RCC 7860 (cell line): ENCODE measurements at regions not wholly inside any gene's neighbourhood (a gene's known extent, or its start where the extent isn't known, plus 50 kb on each side); places are given as distances from the start of the nearest gene placed in this dataset.

Source experiments
- DNase-seq: peaks from one replicate; pipeline ENCODE4 v3.0.0-alpha.2; 2015; ENCODE audit warnings: low spot score
- FAIRE-seq: peaks from 2 replicates; lab custom pipeline; 2012; peaks lifted over from hg19 to GRCh38; lab: Jason Lieb, UNC

DNA sequence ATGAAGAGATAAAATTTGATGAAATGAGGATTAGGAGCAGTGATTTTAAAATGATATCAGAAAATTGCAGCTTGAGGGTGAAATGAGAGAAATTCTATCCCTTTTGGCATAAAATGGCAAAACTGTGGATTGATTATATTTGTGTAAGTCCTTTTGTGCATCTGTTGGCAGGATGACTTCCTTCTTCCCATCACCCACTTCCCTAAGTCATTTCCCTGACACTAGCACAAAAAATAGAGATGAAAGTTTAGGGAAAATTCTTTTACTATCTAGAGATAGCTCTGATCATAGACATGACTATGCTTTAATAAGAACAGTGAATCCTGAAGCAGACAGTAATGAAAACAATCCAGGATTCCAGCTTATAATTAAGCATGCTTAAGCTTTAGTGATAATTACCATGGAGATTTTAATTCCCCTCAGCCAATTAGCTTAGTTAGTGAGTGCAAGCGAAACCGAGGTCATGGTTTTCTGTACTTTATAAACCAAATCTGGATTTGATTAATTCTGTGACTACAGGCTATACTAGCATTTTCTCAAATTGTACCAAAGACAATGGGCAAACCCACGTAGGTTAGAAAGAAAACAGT is 163.6 kb upstream of the TARS1 start:
- FAIRE-seq (no peak), DNase-seq (no peak)

DNA sequence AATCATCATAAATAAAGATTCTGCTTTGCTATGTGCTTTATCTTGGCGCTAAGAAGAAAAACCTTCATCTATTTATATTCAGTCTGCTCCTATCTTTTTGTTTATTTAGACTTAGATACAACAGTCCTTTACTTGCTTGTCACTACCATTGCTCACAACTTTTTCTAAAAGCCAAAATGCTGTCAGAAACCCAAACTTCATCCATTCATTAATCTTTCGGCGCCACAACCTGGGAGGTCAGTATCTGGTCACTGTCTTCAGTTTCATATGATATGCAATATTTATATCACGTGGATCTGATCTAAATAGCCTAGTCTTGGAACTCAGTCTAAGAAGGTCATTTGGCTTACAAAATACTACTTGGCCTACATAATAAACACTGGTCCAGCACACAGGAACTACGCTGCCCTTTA is 159.3 kb upstream of the TARS1 start:
- DNase-seq (no peak), FAIRE-seq (no peak)

- no peak for FAIRE-seq
These were observed 158.6 kb upstream of the TARS1 start for GRCh38 chr5:33282157-33282556.

GRCh38 chr5:33282696-33283095 is 158.1 kb upstream of the TARS1 start:
- FAIRE-seq = no peak
- no peak for DNase-seq

More at GRCh38 chr5:33282157-33282556, 158.6 kb upstream of the TARS1 start:
- DNase-seq = no peak

- FAIRE-seq = no peak
- no peak for DNase-seq
These were observed 157.5 kb upstream of the TARS1 start for GRCh38 chr5:33283243-33283642.

GRCh38 chr5:33284681-33285080 is 156.1 kb upstream of the TARS1 start:
- DNase-seq = no peak
- FAIRE-seq = no peak

GRCh38 chr5:33287242-33287641 is 153.5 kb upstream of the TARS1 start:
- DNase-seq (no peak), FAIRE-seq (no peak)

GRCh38 chr5:33291216-33292000 is 149.4 kb upstream of the TARS1 start:
- no peak for DNase-seq
- no peak for FAIRE-seq

GRCh38 chr5:33297760-33298216 is 143.0 kb upstream of the TARS1 start:
- no peak for DNase-seq
- FAIRE-seq = no peak

GRCh38 chr5:33299621-33300208 is 141.1 kb upstream of the TARS1 start:
- peak; percentile 84 for FAIRE-seq
- peak; percentile 63 for DNase-seq

GRCh38 chr5:33300209-33300742 is 140.5 kb upstream of the TARS1 start:
- DNase-seq (no peak), FAIRE-seq (no peak)

DNA sequence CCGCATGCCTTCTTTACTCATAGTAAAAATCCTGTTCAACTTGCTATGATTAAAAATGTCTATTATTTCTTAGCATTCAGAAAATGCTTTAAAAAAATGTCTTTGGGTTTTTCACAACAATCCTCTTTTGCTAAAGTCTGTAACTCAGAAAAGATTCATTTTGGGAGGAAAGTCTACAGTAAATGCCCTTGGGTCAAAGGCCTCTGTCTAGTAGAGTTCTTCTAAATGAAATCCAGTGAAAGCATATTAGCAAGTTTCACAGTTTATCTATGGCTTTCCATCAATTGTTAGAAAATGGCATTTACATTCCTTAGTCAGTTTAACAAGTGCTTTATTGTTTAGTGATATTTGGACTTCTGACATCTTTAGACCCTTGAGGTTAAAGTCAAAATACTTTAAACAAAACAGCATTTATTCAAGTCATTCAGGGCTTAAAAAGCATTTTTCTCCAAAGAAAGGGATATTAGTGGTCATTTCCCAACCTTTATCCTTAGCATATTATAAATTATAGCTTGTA is 137.1 kb upstream of the TARS1 start:
- peak; percentile 33 for FAIRE-seq

DNA sequence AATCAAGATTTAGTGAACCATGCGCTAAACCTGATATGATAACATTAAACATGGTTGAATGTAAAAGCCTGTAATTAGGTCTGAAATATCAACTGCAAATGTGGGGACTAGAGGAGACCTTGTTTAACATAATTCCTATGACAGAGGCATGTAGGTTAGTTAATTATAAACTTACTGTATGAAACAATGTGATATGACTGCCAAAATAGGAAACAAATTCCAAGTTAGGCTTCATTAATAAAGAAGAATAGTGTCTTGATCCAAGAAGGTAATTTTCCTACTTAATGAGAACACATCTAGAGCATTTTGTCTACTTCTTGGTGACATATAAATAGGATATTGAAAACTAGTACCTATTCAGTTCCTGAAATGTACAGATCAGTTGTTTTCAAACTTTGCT is 136.2 kb upstream of the TARS1 start:
- FAIRE-seq = peak; percentile 70
- DNase-seq = no peak

More for the DNA sequence above, 137.1 kb upstream of the TARS1 start:
- no peak for DNase-seq

GRCh38 chr5:33305572-33305971 is 135.2 kb upstream of the TARS1 start:
- DNase-seq = no peak
- FAIRE-seq = no peak

GRCh38 chr5:33306758-33307157 is 134.0 kb upstream of the TARS1 start:
- FAIRE-seq = peak; percentile 82
- DNase-seq = no peak

- no peak for DNase-seq
- no peak for FAIRE-seq
These were observed 132.2 kb upstream of the TARS1 start for GRCh38 chr5:33308586-33308985.

DNA sequence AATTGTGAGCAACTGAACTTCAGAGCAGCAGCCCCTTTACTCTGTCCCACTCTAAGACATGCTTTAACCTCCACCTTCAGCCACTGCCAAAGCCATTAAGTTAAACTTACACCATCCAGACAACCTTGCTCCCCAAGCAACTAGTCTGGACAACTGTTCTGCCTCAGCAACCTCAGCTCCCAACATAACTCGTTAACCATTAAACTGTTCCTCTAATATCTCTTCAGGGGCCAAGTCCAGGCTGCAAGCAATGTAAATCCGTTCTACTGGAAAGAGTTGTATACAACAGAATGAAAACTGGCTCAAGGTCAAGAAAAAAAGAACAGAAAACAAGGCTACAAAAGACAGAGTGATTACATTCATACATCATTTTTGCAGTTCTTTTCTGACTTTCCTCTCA is 131.7 kb upstream of the TARS1 start:
- DNase-seq (peak; percentile 97), FAIRE-seq (peak; percentile 100)

- DNase-seq = no peak
- no peak for FAIRE-seq
These were observed 131.0 kb upstream of the TARS1 start for GRCh38 chr5:33309536-33310345.

DNA sequence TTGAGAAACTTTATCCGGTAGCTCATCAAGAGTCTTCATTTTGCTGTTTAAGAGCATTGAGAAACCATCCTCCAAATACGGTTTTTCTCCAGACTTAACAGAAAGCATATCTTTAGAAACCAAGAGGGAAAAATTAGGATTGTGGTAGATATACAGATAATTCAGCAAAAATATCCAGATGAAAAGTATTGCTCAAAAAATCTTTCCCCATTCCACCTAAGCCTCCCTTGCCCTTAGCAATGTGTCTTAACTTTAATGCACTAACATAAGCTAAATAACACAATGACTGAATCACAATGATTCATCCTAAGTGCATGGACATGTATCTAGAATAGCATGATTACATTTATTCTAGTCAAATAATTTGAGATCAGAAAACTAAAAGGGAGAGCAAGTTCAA is 130.3 kb upstream of the TARS1 start:
- FAIRE-seq (peak; percentile 96), DNase-seq (peak; percentile 85)

GRCh38 chr5:33311893-33312292 is 128.9 kb upstream of the TARS1 start:
- DNase-seq (peak; percentile 98), FAIRE-seq (peak; percentile 100)
